GM21528 (cell line): ENCODE measurements at regions not wholly inside any gene's neighbourhood (a gene's known extent, or its start where the extent isn't known, plus 50 kb on each side); places are given as distances from the start of the nearest gene placed in this dataset.

ENCODE experiments used
- ATAC-seq: cut with Tn5 transposase; IDR thresholded peaks from one replicate; pipeline ENCODE4 v1.9.1; 2021; ENCODE audit warnings: mild to moderate bottlenecking, moderate library complexity; ENCODE audit not compliant: unreplicated experiment, low FRiP score

GRCh38 chr11:79570104-79570503, 129.3 kb upstream of the TENM4 start:
- no peak for ATAC-seq

GRCh38 chr11:79564288-79564925, 123.6 kb upstream of the TENM4 start:
- no peak for ATAC-seq

GRCh38 chr11:79561496-79561895, 120.7 kb upstream of the TENM4 start:
- no peak for ATAC-seq

GRCh38 chr11:79550809-79551208, 110.0 kb upstream of the TENM4 start:
- ATAC-seq: no peak

GRCh38 chr11:79547256-79547655, 106.4 kb upstream of the TENM4 start:
- no peak for ATAC-seq

- ATAC-seq: no peak
Measured at GRCh38 chr11:79546351-79546750, 105.5 kb upstream of the TENM4 start.

- no peak for ATAC-seq
Measured at GRCh38 chr11:79544361-79544760, 103.5 kb upstream of the TENM4 start.

- ATAC-seq: no peak
Measured at GRCh38 chr11:79543101-79543500, 102.3 kb upstream of the TENM4 start.

GRCh38 chr11:79541466-79541865, 100.6 kb upstream of the TENM4 start:
- ATAC-seq: no peak

- ATAC-seq: no peak
Measured at GRCh38 chr11:79538775-79539174, 97.9 kb upstream of the TENM4 start.

GRCh38 chr11:79536155-79536917, 95.5 kb upstream of the TENM4 start:
- ATAC-seq: no peak

- ATAC-seq: no peak
Measured at GRCh38 chr11:79535606-79536005, 94.8 kb upstream of the TENM4 start.

GRCh38 chr11:79525257-79525656, 84.4 kb upstream of the TENM4 start:
- no peak for ATAC-seq

GRCh38 chr11:79522626-79523025, 81.8 kb upstream of the TENM4 start:
- ATAC-seq: no peak

- ATAC-seq: no peak
Measured at GRCh38 chr11:79520086-79520485, 79.3 kb upstream of the TENM4 start.

- no peak for ATAC-seq
Measured at GRCh38 chr11:79515781-79516180, 75.0 kb upstream of the TENM4 start.

- ATAC-seq: no peak
Measured at GRCh38 chr11:79514695-79515094, 73.9 kb upstream of the TENM4 start.

- no peak for ATAC-seq
Measured at GRCh38 chr11:79514290-79514689, 73.5 kb upstream of the TENM4 start.

- ATAC-seq: no peak
Measured at GRCh38 chr11:79512706-79513469, 72.1 kb upstream of the TENM4 start.

- ATAC-seq: no peak
Measured at GRCh38 chr11:79510960-79511359, 70.1 kb upstream of the TENM4 start.

- ATAC-seq: no peak
Measured at GRCh38 chr11:79508461-79508860, 67.6 kb upstream of the TENM4 start.
